ENCODE measurements at regions not wholly inside any gene's neighbourhood (a gene's known extent, or its start where the extent isn't known, plus 50 kb on each side); places are given as distances from the start of the nearest gene placed in this dataset.

DNA sequence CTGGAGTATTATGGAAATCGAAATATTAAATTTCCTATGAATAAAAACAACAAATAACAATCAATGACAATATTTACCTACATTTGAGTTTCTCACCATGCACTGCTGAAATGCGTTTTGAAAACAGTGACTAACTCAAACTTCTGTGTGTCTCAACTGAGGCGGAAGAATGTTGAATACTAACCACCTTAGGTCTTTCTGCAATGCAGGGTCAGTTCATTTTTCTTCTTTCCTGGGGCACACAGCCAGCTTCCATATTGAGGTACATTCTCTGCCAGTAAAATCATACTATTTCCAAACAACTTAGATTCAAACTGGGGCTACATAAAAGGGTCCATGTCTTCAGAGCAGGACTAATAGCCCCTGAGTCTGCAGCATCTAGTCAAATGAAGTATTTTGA, 310.1 kb downstream of the UTRN start:
- TF ChIP-seq, protein P1, sequence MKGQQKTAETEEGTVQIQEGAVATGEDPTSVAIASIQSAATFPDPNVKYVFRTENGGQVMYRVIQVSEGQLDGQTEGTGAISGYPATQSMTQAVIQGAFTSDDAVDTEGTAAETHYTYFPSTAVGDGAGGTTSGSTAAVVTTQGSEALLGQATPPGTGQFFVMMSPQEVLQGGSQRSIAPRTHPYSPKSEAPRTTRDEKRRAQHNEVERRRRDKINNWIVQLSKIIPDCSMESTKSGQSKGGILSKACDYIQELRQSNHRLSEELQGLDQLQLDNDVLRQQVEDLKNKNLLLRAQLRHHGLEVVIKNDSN (IDR thresholded peaks at IDR 0.05): no peak
- TF ChIP-seq EGR1 (IDR thresholded peaks at IDR 0.05) (no peak), EP300 (IDR thresholded peaks at IDR 0.05; ENCODE audit: borderline replicate concordance) (no peak), CEBPB (IDR thresholded peaks at IDR 0.05) (no peak), TCF12 (IDR thresholded peaks at IDR 0.05; ENCODE audit: low read depth) (no peak), NFIC (IDR thresholded peaks at IDR 0.05) (no peak), FOXM1 (IDR thresholded peaks at IDR 0.05; ENCODE audit: borderline replicate concordance, low read depth) (no peak)
- TF ChIP-seq, protein P2, sequence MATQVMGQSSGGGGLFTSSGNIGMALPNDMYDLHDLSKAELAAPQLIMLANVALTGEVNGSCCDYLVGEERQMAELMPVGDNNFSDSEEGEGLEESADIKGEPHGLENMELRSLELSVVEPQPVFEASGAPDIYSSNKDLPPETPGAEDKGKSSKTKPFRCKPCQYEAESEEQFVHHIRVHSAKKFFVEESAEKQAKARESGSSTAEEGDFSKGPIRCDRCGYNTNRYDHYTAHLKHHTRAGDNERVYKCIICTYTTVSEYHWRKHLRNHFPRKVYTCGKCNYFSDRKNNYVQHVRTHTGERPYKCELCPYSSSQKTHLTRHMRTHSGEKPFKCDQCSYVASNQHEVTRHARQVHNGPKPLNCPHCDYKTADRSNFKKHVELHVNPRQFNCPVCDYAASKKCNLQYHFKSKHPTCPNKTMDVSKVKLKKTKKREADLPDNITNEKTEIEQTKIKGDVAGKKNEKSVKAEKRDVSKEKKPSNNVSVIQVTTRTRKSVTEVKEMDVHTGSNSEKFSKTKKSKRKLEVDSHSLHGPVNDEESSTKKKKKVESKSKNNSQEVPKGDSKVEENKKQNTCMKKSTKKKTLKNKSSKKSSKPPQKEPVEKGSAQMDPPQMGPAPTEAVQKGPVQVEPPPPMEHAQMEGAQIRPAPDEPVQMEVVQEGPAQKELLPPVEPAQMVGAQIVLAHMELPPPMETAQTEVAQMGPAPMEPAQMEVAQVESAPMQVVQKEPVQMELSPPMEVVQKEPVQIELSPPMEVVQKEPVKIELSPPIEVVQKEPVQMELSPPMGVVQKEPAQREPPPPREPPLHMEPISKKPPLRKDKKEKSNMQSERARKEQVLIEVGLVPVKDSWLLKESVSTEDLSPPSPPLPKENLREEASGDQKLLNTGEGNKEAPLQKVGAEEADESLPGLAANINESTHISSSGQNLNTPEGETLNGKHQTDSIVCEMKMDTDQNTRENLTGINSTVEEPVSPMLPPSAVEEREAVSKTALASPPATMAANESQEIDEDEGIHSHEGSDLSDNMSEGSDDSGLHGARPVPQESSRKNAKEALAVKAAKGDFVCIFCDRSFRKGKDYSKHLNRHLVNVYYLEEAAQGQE (IDR thresholded peaks at IDR 0.05; ENCODE audit: low read depth): no peak
- TF ChIP-seq, protein P3, sequence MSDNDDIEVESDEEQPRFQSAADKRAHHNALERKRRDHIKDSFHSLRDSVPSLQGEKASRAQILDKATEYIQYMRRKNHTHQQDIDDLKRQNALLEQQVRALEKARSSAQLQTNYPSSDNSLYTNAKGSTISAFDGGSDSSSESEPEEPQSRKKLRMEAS (IDR thresholded peaks at IDR 0.05): no peak

DNA sequence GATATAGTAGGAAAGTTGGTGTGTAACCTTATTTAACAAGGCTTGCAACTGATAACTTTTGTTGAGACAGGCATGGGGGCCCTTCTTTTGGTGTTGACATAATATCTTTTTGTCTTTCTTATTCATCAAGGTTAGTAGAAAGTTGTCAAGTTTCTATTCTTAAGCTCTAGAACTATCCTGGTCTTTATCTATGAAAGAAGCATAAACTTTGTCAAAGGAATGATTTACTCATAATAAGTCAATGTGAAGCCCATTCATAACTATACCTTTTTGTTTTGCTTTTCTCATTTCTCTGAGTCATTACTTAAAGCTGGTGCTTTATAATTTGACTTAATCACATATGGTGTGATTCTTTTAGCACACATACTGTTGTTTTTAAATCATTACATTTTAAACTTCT, 312.4 kb downstream of the UTRN start:
- TF ChIP-seq NFIC (IDR thresholded peaks at IDR 0.05) (no peak), CREB1 (IDR thresholded peaks at IDR 0.05; ENCODE audit: low read depth) (no peak), TCF12 (IDR thresholded peaks at IDR 0.05; ENCODE audit: low read depth) (no peak), YY1 (IDR thresholded peaks at IDR 0.05; ENCODE audit: low read depth) (no peak), CEBPB (IDR thresholded peaks at IDR 0.05) (no peak), TEAD4 (IDR thresholded peaks at IDR 0.05) (no peak)
- TF ChIP-seq, protein P1 (IDR thresholded peaks at IDR 0.05): no peak

DNA sequence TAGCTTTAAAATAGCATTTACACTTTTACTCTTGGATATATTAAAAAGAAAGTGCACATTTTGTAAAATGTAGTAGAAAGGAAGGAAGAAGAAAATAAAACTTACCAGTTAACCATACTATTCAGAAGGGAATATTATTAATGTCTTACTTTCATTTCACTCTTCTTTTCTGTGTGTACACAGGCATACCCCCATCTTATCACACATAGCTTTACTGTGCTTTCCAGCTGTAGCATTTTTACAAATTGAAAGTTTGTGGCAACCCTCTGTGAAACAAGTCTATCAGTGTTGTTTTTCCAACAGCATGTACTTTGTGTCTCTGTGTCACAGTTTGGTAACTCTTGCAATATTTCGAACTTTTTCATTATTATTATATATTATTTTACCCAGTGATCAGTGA, 314.5 kb downstream of the UTRN start:
- TF ChIP-seq FOXM1 (IDR thresholded peaks at IDR 0.05; ENCODE audit: borderline replicate concordance, low read depth): no peak
- TF ChIP-seq YY1 (IDR thresholded peaks at IDR 0.05; ENCODE audit: low read depth): no peak
- no peak for TF ChIP-seq TEAD4 (IDR thresholded peaks at IDR 0.05)
- no peak for TF ChIP-seq CEBPB (IDR thresholded peaks at IDR 0.05)
- TF ChIP-seq TCF12 (IDR thresholded peaks at IDR 0.05; ENCODE audit: low read depth): no peak

DNA sequence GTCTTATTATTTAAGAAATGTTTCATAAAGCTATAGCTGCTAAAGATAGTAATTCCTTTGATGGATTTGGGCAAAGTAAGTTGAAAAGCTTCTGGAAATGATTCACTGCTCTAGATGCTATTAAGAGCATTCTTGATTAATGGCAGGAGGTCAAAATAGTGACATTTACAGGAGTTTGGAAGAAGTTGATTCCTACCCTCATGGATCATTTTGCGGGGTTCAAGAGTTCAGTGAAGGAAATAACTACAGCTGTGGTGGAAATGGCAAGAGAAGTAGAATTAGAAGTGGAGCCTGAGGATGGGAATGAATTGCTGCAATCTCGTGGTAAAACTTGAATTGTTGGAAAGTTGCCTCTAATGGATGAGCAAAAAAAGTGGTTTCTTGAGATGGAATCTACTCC, 316.1 kb downstream of the UTRN start:
- no peak for TF ChIP-seq NFIC (IDR thresholded peaks at IDR 0.05)
- TF ChIP-seq, protein P1 (IDR thresholded peaks at IDR 0.05): no peak
- TF ChIP-seq CEBPB (IDR thresholded peaks at IDR 0.05): no peak
- TF ChIP-seq, protein P3 (IDR thresholded peaks at IDR 0.05): no peak
- no peak for TF ChIP-seq TCF12 (IDR thresholded peaks at IDR 0.05; ENCODE audit: low read depth)
- TF ChIP-seq TEAD4 (IDR thresholded peaks at IDR 0.05): no peak

DNA sequence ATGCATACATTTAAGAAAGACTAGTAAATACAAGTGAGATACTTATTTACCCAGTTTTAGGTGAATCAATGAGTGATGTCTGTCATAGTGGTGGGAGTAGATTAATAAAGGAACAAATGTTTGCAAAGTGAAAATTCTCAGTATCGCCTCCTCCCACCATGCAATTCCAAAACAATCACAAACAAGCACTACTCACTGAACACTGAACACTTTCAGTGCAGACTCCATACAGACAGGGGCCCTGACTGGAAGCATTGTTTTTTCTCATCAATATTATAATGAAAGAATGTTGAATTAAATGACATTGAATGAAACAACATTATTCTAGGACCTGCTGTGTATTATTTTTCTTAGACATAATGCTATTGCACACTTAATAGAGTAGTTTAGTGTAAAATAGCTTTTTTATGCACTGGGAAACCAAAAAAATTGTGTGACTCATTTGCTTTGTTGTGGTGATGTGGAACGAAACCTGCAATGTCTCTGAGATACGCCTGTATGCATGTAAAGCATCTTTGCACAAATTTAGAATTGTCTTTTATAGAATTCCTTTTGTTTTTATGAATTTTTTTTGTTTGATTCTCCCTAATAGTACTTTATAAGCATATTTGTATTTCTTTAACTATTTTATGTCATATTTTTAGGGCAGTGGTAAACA, 317.5 kb downstream of the UTRN start:
- TF ChIP-seq CREB1 (IDR thresholded peaks at IDR 0.05; ENCODE audit: low read depth): no peak
- TF ChIP-seq NFIC (IDR thresholded peaks at IDR 0.05): no peak
- no peak for TF ChIP-seq FOXM1 (IDR thresholded peaks at IDR 0.05; ENCODE audit: borderline replicate concordance, low read depth)
- no peak for TF ChIP-seq TAF1 (IDR thresholded peaks at IDR 0.05; ENCODE audit: low read depth)
- TF ChIP-seq TCF12 (IDR thresholded peaks at IDR 0.05; ENCODE audit: low read depth): no peak
- TF ChIP-seq EGR1 (IDR thresholded peaks at IDR 0.05): no peak
- TF ChIP-seq YY1 (IDR thresholded peaks at IDR 0.05; ENCODE audit: low read depth): no peak
- TF ChIP-seq TEAD4 (IDR thresholded peaks at IDR 0.05): no peak

DNA sequence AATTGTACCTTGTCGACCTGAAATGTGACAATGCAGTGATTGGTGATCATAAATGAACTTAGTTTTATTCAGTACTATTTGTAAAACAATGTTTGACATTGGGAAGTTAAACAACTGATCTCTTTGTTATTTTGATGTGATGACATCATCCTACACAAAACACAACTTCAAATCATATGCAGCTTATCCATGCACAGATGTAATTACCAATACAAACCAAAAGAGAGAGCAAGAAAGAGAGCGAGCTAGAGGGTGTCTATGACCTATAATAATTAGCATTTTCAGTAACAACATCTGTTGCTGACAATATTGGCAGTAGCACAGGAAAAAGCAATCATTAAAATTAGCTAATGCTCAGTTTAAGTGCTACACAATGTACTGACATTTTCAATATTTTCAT, 320.9 kb downstream of the UTRN start:
- TF ChIP-seq, protein P1 (IDR thresholded peaks at IDR 0.05): no peak
- TF ChIP-seq EGR1 (IDR thresholded peaks at IDR 0.05): no peak

DNA sequence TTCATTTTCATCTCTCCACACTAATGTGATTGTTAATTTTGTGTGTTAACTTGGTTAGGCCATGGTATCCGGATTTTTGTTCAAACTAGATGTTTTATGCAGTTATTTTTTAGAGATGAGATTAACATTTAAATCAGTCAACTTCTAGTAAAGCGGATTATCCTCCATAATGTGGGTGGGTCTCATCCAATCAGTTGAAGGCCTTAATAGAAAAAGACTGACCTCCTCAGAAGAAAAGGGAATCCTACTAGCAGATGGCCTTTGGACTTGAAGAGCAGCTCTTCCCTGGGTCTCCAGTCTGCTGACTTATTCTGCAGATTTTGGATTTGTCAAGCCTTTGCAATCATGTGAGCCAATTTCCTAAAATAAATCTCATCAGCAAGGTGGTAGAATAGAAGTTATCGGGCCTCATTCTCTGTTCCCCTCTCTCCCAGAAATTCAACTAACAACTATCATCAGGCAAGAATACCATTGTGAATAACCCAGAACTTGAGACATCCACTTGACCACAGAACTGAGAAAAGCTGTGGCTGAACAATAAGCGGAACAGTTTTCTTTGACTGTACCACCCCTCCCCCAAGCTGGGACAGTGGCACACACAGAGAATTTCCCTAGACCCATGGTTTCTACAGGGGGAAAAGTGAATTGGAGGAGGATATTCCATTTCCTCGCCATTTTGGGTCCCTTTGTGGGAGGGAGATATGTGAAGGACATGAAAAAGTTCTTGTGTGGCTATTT, 323.0 kb downstream of the UTRN start:
- TF ChIP-seq FOXM1 (IDR thresholded peaks at IDR 0.05; ENCODE audit: borderline replicate concordance, low read depth) (no peak), RAD21 (IDR thresholded peaks at IDR 0.05; ENCODE audit: low read depth) (no peak), CREB1 (IDR thresholded peaks at IDR 0.05; ENCODE audit: low read depth) (no peak), TAF1 (IDR thresholded peaks at IDR 0.05; ENCODE audit: low read depth) (no peak), NFIC (IDR thresholded peaks at IDR 0.05) (no peak), EGR1 (IDR thresholded peaks at IDR 0.05) (no peak), YY1 (IDR thresholded peaks at IDR 0.05; ENCODE audit: low read depth) (no peak)
